ENCODE measurements at regions not wholly inside any gene's neighbourhood (a gene's known extent, or its start where the extent isn't known, plus 50 kb on each side); places are given as distances from the start of the nearest gene placed in this dataset.

GRCh38 chr2:593356-594026, 83.7 kb downstream of the TMEM18 start:
- ATAC-seq (no peak), DNase-seq (ENCODE audit: low read depth, low spot score) (no peak), FAIRE-seq (no peak)
- CTCF ChIA-PET: no interaction called here
- POLR2A ChIA-PET: no interaction called here
- no peak overlapping the region for H3K27ac ChIP-seq (ENCODE audit: control insufficient read depth, insufficient read depth)
- H4K20me1 ChIP-seq (ENCODE audit: control insufficient read depth, insufficient read depth): no peaks in the 10 kb centered on the region
- 43% methylated on average over 17 of the region's 17 CpGs for WGBS (ENCODE audit: insufficient coverage, insufficient replicate concordance, low lambda C conversion rate, missing lambda C conversion rate)
- no peak overlapping the region for H3K4me2 ChIP-seq (ENCODE audit: control insufficient read depth, insufficient read depth)
- RAD21 ChIA-PET (ENCODE audit: unreplicated experiment): no interaction called here
- BruUV-seq (replicated peaks): no TSS peak
- H3K4me3 ChIP-seq: no peak overlapping the region
- in situ Hi-C loops (cut with MboI): no loop called here
- no peaks in the 10 kb centered on the region for H3K9me3 ChIP-seq (replicated peaks; ENCODE audit: control insufficient read depth, insufficient read depth, low read length)
- H2AFZ ChIP-seq (ENCODE audit: control insufficient read depth, low read depth, low read length): no peak overlapping the region
- intact Hi-C loops (cut with micrococcal nuclease; ENCODE audit: unreplicated experiment): no loop called here
- no peaks in the 10 kb centered on the region for H3K79me2 ChIP-seq (ENCODE audit: control insufficient read depth, insufficient read depth, low read length)
- SMC1A ChIA-PET (ENCODE audit: uncharacterized antibody, unreplicated experiment): no interaction called here
- H3K4me1 ChIP-seq (ENCODE audit: control insufficient read depth, insufficient read depth, low read length): no peaks in the 10 kb centered on the region
- no peaks in the 10 kb centered on the region for H3K36me3 ChIP-seq (ENCODE audit: control insufficient read depth in 2 of 2, insufficient read depth in 2 of 2, low read length in 1 of 2)
- H3K9ac ChIP-seq (ENCODE audit: control insufficient read depth, insufficient read depth, low read length): no peak overlapping the region
- peaks cover 0 to 1% of the 10 kb centered on the region in 2 experiments; a peak in 1 of 4 replicates for H3K27me3 ChIP-seq (replicated peaks in 1 of 2; ENCODE audit: control insufficient read depth in 2 of 2, insufficient read depth in 2 of 2, low read length in 1 of 2)
- TF ChIP-seq ZSCAN29 (IDR thresholded peaks at IDR 0.05) (no peak), SIN3A (IDR thresholded peaks at IDR 0.05; ENCODE audit: low read depth, low read length) (no peak), FOXK2 (IDR thresholded peaks at IDR 0.05) (no peak), RFX5 (IDR thresholded peaks at IDR 0.05; ENCODE audit: low read depth, low read length) (no peak), USF1 (IDR thresholded peaks at IDR 0.05; ENCODE audit: borderline replicate concordance, extremely low read length, insufficient read depth, low read depth, low read length) (no peak), BCL3 (IDR thresholded peaks at IDR 0.05; ENCODE audit: borderline replicate concordance, insufficient read depth, low read depth, low read length, poor library complexity, severe bottlenecking) (no peak), SMAD5 (IDR thresholded peaks at IDR 0.05; ENCODE audit: low read depth) (no peak), POLR2AphosphoS2 (IDR thresholded peaks at IDR 0.05; ENCODE audit: low read depth, low read length) (no peak), TAF1 (IDR thresholded peaks at IDR 0.05; ENCODE audit: borderline replicate concordance, low read depth, low read length) (no peak), ZBTB33 (IDR thresholded peaks at IDR 0.05) (no peak), PML (IDR thresholded peaks at IDR 0.05; ENCODE audit: low read length) (no peak), ATF2 (IDR thresholded peaks at IDR 0.05; ENCODE audit: low read length) (no peak), E4F1 (IDR thresholded peaks at IDR 0.05; ENCODE audit: borderline replicate concordance, partially characterized antibody) (no peak)

All from GM12878 (cell line).